Gastrocnemius medialis (tissue), 4 donors: ENCODE measurements at regions not wholly inside any gene's neighbourhood (a gene's known extent, or its start where the extent isn't known, plus 50 kb on each side); places are given as distances from the start of the nearest gene placed in this dataset.

Experiments
- POLR2A ChIP-seq, 2 donors: fragments of 450-650 bp; IDR thresholded peaks; one replicate each; pipeline ENCODE4 v1.6.1; 2017; ENCODE audit warnings: antibody characterized with exemption in 2 of 2, mild to moderate bottlenecking in 2 of 2, moderate library complexity in 2 of 2
- TF ChIP-seq, protein P1 (sequence below), 5 experiments: fragments of 450-650 bp in 3 of 5; fragments of 200-600 bp in 2 of 5; sonication (generic) in 2 of 5; IDR thresholded peaks in 4 of 5; conservative IDR thresholded peaks in 1 of 5; 1 replicate in 4 of 5; 2 replicates in 1 of 5; pipeline ENCODE4 v1.5.1; 2016 to 2019; ENCODE audit warnings: antibody characterized with exemption in 5 of 5, mild to moderate bottlenecking in 3 of 5, moderate library complexity in 3 of 5

DNA sequence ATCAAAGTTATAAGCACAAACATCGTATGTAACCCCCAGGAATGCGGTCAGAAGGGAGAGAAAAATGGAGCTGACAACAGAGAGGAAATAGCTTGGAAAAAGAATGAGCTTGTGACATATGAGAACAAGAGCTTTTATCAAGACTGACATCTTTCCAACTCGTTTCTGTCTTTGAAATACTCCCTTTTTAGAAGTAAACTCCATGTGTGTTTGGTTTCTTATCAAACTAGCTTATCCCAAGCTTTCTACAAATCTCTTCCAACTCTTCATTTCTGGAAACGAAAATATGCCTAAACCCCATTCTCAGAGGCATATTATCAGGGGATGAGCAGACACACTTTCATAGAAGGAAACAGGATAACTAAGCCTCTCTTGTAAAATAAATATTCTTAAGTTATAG lies 235.4 kb downstream of the NAF1 start:
- TF ChIP-seq, protein P1, sequence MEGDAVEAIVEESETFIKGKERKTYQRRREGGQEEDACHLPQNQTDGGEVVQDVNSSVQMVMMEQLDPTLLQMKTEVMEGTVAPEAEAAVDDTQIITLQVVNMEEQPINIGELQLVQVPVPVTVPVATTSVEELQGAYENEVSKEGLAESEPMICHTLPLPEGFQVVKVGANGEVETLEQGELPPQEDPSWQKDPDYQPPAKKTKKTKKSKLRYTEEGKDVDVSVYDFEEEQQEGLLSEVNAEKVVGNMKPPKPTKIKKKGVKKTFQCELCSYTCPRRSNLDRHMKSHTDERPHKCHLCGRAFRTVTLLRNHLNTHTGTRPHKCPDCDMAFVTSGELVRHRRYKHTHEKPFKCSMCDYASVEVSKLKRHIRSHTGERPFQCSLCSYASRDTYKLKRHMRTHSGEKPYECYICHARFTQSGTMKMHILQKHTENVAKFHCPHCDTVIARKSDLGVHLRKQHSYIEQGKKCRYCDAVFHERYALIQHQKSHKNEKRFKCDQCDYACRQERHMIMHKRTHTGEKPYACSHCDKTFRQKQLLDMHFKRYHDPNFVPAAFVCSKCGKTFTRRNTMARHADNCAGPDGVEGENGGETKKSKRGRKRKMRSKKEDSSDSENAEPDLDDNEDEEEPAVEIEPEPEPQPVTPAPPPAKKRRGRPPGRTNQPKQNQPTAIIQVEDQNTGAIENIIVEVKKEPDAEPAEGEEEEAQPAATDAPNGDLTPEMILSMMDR (IDR thresholded peaks at IDR 0.05 in 4 of 5, conservative IDR thresholded peaks at IDR 0.05 in 1 of 5) = no peak
- no peak for TF ChIP-seq POLR2A (IDR thresholded peaks at IDR 0.05)
